SK-N-SH (cell line): ENCODE measurements at regions not wholly inside any gene's neighbourhood (a gene's known extent, or its start where the extent isn't known, plus 50 kb on each side); places are given as distances from the start of the nearest gene placed in this dataset.

Experiments
- TF ChIP-seq, protein P1 (sequence below): IDR thresholded peaks from 2 replicates; pipeline ENCODE4 v1.4.0; 2012; ENCODE audit warnings: low read depth
- TF ChIP-seq, protein P2 (sequence below): fragments of 150-350 bp; IDR thresholded peaks from 2 replicates; pipeline ENCODE4 v1.6.1; 2017; ENCODE audit warnings: antibody characterized with exemption, low read length, low read depth, borderline replicate concordance
- TF ChIP-seq, protein P3 (sequence below): fragments of 200-600 bp; sonication (generic); IDR thresholded peaks from 2 replicates; pipeline ENCODE4 v1.6.1; 2017; ENCODE audit warnings: antibody characterized with exemption, mild to moderate bottlenecking, moderate library complexity

DNA sequence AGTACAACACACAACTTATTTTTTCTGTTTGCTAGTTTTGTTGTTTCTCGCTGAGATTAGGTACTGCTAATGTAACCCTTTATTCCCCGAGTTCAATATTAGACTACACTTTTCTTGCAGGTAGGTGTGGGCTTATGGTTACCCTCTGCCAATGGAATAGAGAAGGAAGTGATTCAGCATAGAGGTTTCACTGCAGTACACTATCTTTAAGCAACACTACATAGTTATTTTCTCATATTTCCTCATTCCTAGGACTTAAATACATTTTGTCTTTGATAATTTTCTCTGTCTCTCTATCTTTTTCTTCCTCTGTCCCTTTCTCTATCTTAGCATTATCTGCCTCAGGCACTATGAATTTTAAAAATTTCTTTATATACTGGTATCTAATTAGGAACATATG, 791.0 kb downstream of the FAM181B start:
- TF ChIP-seq, protein P1, sequence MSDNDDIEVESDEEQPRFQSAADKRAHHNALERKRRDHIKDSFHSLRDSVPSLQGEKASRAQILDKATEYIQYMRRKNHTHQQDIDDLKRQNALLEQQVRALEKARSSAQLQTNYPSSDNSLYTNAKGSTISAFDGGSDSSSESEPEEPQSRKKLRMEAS, result no peak
- TF ChIP-seq, protein P2, sequence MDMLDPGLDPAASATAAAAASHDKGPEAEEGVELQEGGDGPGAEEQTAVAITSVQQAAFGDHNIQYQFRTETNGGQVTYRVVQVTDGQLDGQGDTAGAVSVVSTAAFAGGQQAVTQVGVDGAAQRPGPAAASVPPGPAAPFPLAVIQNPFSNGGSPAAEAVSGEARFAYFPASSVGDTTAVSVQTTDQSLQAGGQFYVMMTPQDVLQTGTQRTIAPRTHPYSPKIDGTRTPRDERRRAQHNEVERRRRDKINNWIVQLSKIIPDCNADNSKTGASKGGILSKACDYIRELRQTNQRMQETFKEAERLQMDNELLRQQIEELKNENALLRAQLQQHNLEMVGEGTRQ, result no peak
- TF ChIP-seq, protein P3, sequence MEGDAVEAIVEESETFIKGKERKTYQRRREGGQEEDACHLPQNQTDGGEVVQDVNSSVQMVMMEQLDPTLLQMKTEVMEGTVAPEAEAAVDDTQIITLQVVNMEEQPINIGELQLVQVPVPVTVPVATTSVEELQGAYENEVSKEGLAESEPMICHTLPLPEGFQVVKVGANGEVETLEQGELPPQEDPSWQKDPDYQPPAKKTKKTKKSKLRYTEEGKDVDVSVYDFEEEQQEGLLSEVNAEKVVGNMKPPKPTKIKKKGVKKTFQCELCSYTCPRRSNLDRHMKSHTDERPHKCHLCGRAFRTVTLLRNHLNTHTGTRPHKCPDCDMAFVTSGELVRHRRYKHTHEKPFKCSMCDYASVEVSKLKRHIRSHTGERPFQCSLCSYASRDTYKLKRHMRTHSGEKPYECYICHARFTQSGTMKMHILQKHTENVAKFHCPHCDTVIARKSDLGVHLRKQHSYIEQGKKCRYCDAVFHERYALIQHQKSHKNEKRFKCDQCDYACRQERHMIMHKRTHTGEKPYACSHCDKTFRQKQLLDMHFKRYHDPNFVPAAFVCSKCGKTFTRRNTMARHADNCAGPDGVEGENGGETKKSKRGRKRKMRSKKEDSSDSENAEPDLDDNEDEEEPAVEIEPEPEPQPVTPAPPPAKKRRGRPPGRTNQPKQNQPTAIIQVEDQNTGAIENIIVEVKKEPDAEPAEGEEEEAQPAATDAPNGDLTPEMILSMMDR, result no peak
